PC-9 (cell line): ENCODE measurements at regions not wholly inside any gene's neighbourhood (a gene's known extent, or its start where the extent isn't known, plus 50 kb on each side); places are given as distances from the start of the nearest gene placed in this dataset.

ENCODE experiments used
- EZH2 ChIP-seq: fragments of 200-600 bp; sonication (generic); IDR thresholded peaks from 2 replicates; pipeline ENCODE4 v1.8.0; 2017; ENCODE audit warnings: antibody characterized with exemption, low read depth
- TF ChIP-seq, protein P1 (sequence below): fragments of 200-600 bp; sonication (generic); conservative IDR thresholded peaks from 2 replicates; pipeline ENCODE4 v1.6.1; 2017; ENCODE audit warnings: mixed run types, antibody characterized with exemption, mild to moderate bottlenecking, moderate library complexity

DNA sequence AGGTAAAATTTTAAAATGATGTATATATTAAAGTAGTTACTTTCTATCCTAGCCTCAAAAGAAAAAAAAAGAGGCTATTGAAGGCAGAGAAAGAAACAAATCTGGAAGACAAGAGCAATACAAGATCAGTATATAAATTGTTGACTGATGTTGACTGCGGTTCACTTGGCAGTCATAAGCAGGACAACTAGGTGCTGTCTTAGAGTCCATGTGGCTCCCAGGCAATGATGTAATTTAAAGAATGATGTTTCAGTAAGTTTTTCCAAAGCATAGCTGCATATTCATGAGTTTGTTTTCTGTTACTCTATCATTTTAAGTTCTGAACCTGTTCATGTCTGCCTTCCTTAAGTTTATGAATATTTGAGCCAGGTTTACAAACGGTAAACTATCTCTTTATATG, 630.2 kb downstream of the FAT4 start:
- TF ChIP-seq, protein P1, sequence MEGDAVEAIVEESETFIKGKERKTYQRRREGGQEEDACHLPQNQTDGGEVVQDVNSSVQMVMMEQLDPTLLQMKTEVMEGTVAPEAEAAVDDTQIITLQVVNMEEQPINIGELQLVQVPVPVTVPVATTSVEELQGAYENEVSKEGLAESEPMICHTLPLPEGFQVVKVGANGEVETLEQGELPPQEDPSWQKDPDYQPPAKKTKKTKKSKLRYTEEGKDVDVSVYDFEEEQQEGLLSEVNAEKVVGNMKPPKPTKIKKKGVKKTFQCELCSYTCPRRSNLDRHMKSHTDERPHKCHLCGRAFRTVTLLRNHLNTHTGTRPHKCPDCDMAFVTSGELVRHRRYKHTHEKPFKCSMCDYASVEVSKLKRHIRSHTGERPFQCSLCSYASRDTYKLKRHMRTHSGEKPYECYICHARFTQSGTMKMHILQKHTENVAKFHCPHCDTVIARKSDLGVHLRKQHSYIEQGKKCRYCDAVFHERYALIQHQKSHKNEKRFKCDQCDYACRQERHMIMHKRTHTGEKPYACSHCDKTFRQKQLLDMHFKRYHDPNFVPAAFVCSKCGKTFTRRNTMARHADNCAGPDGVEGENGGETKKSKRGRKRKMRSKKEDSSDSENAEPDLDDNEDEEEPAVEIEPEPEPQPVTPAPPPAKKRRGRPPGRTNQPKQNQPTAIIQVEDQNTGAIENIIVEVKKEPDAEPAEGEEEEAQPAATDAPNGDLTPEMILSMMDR = no peak
- no peak for TF ChIP-seq EZH2
